HPDE6-E6E7 (cell line): ENCODE measurements at regions not wholly inside any gene's neighbourhood (a gene's known extent, or its start where the extent isn't known, plus 50 kb on each side); places are given as distances from the start of the nearest gene placed in this dataset.
"Not testable (repeated sequence)": the region's sequence is repeated elsewhere in the genome, so short reads cannot be mapped to it uniquely, and the experiment has no call there.

Experiments used
- DNase-seq: peaks from one replicate; pipeline ENCODE4 v3.0.0; 2011; ENCODE audit warnings: missing footprints; ENCODE audit errors: extremely low spot score

DNA sequence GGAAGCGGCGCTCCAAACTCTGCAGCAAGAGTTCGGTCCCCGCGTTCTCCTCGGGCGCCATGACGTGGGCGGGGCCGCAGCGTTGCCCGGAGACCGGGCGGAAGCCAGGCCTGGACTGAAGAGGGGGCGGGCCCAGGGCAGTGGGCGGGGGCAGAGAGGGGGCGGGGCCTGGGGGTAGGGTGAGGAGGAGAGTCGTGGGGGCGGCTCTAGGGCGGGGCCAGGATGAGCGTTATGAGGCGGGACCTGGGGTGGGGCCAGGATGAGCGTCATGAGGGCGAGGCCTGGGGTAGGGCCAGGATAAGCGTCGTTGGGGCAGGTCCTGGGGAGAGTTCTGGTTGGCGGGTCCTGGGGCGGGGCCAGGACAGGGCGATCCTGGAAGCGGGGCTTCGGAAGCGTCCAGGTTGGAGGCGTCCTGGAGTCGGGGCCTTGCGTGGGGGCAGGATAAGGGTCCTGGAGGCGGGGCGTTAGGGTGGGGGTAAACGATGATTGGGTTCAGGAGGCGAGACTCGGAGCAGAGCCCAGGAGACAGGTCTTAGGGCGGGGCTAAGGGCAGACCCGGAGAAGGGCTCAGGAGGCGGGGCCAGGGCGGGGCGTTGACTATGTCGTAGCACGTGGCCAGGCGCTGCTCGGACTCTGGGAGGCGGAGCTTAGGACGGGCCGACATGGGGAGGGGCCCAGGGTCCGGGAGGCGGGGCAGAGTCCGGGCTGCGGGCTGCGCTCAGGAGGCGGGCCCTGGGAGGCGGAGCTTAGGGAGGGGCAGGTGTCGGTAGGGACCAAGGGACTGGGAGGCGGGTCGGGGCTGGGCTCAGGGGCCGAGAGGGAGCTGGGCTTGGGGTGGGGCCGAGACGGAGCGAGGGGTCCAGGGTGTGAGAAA is 131.1 kb upstream of the ALDH3B2 start:
- peak; percentile 71 for DNase-seq

DNA sequence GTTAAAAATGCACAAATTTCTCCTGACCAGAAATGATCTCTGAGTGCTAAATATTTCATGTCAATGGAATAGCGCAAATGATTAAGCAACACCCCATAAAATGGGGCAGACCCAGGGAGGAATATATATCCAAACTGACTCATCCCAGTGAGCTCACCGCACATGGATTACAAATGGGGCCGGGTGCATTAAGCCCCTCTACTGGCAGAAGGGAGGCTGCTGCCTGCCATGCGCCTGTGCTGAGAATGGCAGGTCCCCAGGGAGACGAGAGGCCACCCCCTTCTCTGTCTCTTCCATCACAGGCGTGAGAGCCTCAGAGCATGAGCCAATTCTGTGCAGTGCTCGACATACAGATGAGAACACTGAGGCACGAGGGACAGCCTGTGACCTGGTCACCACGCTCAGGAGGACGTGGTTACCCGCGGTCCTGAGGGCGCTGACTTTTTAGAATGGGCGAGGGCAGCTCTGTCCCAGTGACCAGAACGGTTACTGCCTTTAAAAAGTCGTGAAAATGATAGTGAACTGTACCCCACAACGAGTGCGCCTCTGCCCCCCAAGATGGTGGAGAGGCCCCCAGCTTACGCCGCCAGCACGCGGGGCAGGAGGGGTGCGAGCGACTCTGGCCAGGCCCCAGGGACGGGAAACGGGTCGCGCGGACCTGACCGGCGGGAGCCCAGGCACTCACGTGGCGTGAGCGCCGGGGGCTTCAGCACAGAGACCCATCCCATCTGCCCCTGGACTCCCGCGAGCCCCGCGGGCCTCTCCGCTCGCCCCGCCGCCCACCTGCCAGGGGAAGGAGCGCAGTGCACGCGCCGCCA is 130.2 kb upstream of the ALDH3B2 start:
- DNase-seq, result not testable (repeated sequence)

DNA sequence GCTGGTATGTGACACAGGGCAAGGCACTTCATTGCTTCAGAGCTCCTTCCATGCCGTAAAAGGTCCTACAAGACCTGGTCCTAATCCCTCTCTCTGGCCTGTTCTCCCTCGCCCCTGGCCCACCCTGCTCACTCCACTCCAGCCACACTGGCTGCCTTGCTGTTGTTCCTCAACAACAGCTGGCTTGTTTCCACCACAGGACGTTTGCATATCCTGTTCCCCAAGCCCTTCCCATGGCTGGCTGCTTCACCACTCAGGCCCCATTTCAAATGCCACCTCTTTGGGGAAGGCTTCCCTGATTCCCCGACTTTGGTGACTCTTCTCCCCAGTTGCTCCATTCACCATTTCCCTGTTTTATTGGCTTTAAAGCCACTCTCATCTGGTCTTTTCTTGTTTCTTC is 129.1 kb upstream of the ALDH3B2 start:
- not testable (repeated sequence) for DNase-seq

DNA sequence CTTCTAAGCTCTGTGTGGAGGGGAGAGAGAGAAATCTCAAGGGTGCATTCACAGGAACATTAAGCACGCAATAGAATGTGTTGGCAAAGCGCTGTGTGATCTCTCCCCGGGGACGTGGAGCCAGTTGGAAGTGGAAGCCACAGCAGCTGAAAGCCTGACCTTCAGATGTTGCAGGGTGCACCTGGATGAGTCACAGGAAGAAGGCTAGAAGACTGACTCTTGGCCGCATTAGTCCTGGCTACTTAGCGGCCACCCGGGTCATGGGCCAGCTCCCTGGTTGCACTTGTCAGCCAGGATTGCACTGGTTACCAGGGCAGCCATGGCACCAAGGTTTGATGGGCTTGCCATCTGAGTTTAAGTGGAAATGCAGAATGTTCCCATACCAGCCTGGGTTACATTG is 128.6 kb upstream of the ALDH3B2 start:
- not testable (repeated sequence) for DNase-seq

DNA sequence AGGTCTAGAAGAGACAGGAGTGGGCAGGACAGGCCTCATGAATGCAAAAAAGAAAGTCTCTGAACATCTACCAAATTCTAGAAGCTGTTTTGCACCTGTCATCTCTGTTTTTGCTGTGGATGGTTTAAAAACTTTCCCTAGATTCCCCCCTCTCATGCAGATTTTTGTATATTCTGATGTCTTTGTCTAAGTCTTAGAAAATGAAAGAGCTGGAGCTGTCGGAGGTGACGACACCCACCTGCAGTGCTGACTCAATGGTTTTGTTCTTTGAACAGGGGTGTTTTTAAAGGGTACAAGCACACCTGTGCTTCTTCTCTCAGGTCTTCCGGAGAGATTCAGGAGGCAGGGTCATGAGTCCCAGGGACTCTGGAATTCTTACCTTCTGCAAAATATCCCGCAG is 128.2 kb upstream of the ALDH3B2 start:
- DNase-seq, result not testable (repeated sequence)

DNA sequence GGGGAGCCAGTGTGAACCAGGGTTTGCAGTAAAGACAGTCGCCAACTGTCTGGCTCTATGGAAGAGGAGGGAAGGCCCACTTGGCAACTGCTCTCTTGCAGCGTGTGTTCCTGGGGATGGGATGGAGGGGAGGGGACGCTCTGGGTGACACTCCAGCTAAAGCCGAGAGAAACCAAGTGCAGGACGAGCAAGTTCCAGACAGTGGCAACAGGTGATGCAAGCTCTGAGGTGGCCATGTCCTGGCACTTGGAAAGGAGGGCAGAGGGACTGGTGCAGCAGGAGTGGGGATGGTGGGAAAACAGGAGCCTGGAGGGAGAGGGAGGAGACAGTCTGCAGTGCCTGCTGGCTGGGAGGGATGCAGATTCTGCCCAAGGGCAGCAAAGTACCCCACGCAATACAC is 127.0 kb upstream of the ALDH3B2 start:
- not testable (repeated sequence) for DNase-seq

DNA sequence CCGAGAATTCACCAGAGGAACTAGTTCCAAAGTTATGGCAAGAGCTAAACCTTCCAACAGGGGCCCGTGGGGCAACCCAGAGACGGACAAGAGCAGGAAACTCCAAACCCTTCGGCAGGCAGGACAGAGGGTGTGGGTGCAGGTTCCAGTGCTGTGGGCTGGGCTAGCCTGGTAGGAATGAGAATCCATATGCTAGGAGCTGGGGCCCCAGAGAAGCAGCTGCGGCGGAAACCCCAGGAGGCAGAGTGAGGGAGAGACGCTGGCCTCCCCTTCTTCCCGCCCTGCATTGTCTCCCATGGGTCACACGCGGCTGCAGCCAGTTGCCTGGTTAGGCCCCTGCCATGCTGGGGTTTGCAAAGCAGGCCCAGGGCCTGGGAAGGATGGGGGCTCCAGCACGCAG is 126.2 kb upstream of the ALDH3B2 start:
- DNase-seq, result not testable (repeated sequence)

DNA sequence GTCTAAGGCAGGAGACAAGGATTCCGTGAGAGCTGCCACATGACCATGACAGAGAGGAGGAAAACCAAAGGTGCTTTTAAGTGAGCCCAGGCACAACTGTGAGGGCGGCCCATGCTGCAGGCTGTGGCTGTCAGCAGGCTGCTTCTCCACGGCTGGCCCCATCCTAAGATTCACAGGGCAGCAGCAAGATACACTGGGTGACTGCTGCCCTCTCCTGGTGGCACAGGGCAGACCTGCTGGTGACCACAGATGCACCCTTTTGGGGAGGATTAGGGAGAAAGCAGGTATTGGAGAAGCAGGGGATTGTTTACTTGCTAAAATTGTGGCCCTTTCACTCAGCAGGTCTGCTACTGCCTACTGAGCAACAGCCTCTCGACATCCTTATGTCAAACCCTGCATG is 125.4 kb upstream of the ALDH3B2 start:
- not testable (repeated sequence) for DNase-seq

DNA sequence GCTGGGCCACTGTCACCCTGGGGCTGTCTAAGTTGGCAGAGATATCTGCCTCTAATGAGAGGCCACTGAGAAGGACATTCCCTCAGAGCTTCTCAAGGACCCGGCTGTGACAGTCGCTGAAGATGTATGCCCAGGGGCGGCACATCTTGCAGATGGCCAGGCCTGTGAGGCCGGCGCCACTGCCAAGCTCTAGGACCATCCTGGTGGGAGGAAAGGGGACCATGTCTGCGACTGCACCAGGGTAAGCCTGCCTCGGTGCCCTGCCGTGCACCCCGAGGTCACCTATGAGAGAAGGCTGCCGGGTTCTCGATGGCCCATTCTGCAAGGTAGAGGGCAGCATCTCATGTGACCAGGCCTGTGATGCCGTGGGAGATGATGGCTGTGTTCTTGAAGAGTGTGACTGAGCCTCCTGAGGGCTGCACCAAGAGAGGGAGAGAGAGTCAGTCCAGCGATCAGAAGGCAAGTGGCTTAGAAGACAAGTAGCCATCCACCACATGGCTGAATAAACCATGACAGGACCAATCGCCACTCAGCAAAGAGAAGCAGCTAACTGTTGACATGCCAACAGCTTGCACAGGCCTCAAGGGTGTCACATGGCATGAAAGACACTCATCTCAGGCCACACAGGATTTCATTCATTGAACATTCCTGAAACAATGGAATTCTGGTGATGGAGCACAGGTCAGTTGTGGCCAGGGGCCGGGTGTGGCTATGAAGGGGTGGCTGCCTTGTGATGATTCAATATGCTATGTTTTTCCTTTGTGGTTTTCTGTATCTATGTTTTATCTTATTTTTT is 123.5 kb upstream of the ALDH3B2 start:
- DNase-seq, result not testable (repeated sequence)

DNA sequence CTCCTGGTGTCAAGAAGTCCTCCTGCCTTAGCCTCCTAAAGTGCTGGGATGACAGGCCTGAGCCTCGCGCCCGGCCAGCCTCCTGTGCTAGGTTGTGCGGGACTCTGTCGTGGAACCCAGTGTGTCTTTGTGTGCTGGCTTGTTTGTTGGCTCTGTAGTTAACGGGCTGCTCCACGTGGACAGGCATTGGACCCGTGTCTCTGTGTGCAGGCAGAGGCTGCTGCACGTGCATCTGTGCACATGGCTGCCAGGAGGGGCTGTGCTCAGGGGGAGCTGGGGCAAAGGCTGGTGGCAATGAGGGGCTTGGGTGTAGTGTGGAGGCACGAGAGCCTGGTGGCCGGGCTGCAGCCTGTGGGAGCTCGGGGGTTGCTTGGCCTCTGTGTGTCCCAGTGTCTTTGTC is 121.3 kb upstream of the ALDH3B2 start:
- DNase-seq, result no peak

DNA sequence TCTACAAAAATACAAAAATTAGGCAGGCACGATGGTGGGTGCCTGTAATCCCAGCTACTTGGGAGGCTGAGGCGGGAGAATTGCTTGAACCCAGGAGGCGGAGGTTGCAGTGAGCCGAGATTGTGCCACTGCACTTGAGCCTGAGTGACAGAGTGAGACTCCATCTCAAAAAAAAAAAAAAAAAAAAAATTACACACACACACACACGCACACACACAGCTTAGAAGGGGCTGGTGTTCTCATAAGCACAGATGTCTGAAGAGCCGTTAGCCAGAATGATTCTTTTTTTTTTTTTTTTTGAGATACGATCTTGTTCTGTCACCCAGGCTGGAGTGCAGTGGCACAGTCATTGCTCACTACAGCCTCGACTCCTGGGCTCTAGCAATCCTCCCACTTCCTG is 119.3 kb upstream of the ALDH3B2 start:
- DNase-seq, result not testable (repeated sequence)

DNA sequence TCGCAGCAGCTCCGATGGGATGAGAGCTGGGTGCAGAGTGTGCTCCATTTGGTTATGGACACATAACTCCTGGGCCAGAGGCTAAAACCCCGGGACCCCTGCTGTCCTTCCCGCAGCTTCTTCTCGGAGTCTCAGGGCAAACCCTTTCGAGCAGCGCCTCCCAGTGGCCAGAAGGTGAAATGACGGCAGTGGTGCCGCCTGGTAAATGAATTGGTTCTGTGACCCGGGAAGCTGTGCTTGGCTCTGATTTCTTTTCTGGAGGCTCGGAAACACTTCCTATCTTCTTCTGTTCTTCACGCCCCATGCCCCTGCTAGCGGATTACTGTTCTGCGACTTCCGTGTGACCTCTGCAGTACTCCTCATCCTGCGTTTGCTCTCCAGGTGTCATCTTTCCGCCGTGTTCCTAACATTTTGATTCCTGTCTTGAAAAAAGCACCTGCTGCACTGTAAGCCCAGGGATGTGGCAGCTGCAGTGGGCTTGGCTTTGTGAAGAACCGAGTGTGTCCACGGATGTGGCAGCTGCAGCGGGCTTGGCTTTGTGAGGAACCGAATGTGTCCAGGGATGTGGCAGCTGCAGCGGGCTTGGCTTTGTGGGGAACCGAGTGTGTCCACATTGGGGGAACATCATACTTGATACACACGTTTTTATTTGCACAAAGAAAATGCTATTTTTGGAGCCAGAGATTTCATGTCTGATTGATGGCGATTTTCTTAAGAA is 118.0 kb upstream of the ALDH3B2 start:
- DNase-seq, result not testable (repeated sequence)

DNA sequence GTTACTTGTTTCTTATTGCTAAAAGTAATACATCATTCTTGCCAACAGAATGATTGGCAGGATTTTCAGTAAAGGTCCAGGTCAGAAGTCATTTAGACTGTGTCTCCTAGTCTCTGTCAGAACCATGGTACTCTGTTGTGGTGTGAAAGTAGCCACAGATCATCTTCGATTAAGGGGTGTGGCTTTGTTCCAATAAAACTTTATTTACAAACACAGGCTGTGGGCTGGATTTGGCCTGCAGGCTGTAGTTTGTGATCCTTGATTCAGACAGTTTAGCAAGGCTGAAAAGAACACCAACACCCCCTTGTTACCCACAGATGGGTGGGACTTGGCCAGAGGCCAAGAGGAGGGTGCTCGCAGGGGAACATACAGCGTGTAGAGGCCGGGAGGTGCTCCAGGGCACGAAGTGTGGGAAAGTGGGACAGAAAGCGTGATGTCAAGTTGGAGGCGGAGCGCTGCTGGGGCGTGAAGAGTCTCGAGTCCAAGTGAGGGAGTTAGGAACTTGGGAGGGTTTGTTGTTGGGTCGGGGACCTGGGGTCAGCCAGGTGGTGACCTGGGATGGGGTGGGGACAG is 117.3 kb upstream of the ALDH3B2 start:
- not testable (repeated sequence) for DNase-seq

DNA sequence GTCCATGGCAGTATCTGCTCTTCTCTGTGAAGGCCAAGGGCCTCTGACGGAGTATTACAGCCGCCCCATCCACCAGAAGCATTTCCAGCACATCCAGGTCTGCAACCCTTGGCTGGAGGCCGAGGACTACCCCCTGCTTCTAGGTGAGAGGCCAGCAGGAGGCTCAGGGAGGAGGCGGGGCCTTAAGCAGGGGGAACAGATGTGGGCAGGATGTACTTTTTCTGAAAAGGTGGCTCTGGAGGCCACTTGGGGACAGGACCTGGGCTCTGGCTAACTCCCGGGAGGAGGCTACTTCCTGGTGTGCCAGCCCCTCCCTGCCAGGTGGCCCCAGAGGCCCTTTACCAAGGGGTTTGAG is 113.9 kb upstream of the ALDH3B2 start:
- not testable (repeated sequence) for DNase-seq

DNA sequence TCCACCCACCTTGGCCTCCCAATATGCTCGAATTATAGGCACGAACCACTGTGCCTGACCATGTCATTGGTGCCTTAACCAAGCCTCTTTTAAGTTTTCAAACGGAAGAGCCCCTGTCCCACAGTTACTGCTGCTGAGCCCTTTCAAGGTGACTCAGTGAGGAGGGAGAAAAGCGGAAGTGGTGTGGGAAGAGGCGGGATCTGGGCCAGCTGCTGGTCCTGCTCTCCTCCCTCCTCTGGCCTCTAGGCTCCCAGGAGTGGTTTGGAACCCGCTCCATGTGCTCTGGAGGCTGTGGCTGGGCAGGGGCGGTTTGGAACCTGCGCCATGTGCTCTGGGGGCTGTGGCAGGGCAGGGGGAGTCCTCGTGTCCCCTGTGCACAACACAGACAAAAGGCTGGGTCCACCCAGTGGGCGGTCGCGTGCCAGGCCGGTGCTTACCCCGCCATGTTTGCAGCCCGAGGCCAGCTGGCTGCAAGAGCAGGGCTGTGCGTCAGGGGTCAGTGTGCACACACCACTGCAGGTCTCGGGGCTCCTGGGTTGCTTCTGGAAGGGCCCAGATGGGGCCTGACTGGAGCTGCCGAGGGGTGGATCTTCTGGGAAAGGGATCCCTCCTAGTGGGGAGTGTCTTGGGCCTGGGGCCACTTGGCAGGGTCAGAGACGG is 113.4 kb upstream of the ALDH3B2 start:
- DNase-seq, result not testable (repeated sequence)

DNA sequence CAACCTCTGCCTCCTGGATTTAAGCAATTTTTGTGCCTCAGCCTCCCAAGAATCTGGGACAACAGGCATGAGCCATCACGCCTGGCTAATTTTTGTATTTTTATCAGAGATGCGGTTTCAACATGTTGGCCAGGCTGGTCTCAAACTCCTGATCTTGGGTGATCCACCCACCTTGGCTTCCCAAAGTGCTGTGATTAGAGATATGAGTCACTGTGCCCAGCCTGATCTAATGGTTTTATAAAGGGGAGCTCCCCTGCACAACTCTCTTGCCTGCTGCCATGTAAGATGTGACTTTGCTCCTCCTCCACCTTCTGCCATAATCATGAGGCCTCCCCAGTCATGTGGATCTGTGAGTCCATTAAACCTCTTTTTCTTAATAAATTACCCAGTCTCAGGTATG is 107.5 kb upstream of the ALDH3B2 start:
- DNase-seq, result not testable (repeated sequence)

DNA sequence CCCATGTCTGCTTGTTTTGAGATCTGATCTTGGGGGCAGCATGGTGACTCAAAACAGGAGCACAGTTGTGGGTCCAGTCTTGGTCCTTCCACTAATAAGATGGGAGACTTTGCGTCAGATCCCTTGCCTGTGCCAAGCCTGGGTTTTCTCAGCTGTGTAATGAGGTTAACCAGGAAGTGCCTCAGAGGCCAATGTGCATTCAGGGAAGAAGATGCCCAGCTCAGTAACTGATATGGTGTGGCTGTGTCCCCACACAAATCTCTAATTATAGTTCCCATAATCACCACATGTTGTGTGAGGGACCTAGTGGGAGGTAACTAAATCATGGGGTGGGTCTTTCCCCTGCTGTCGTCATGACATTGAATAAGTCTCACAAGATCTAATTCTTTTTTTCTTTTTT is 107.1 kb upstream of the ALDH3B2 start:
- DNase-seq, result not testable (repeated sequence)

DNA sequence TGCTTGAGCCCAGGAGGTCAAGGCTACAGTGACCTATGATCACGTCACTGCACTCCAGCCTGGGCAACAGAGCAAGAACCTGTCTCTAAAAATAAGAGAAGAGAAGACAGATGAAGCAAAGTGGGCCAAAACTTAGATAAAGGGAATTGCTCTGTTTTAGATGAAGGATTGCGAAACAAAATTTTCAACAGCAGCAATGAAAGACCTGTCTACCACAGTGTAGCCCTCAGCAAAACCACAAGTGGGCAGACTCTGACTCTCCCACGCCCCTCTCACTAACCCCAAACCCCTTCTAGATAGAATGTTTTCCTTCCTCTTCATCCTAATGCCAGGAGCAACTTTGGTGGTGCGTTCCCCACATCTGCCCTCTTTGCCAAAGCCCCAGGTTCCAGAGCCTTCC is 105.6 kb upstream of the ALDH3B2 start:
- no peak for DNase-seq

DNA sequence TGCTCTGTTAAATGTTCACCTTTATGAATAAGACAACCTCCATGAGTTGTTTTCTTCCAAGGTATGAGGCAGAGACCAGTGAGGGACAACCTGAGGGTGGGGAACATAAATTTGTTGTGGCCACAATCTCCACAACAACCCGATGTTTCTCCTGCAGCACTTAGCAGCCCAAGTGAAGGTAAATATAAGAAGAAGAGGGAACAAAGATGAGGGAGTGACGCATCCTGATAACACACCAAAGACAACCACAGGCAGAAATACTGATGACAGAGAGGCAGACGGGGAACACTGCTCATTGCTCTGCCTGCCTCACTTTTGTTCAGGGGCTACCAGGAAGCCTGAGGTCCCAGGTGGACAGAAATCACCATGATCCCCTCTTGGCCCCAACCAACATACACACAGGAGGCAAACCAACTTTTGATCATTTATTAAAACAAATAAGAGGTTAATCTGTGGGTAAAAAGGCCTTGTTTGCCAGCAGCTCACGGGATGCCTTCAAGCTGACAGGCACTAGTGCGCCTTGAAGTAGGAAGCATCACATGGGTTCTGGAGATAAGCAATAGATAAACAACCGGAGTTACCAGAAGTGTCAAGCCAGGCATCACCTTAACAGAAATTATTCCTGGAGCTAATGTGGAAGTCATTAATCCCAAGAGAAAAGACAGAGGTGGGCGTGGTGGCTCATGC is 104.9 kb upstream of the ALDH3B2 start:
- not testable (repeated sequence) for DNase-seq
